ENCODE measurements at regions not wholly inside any gene's neighbourhood (a gene's known extent, or its start where the extent isn't known, plus 50 kb on each side); places are given as distances from the start of the nearest gene placed in this dataset.
"Not testable (repeated sequence)": the region's sequence is repeated elsewhere in the genome, so short reads cannot be mapped to it uniquely, and the experiment has no call there.

DNA sequence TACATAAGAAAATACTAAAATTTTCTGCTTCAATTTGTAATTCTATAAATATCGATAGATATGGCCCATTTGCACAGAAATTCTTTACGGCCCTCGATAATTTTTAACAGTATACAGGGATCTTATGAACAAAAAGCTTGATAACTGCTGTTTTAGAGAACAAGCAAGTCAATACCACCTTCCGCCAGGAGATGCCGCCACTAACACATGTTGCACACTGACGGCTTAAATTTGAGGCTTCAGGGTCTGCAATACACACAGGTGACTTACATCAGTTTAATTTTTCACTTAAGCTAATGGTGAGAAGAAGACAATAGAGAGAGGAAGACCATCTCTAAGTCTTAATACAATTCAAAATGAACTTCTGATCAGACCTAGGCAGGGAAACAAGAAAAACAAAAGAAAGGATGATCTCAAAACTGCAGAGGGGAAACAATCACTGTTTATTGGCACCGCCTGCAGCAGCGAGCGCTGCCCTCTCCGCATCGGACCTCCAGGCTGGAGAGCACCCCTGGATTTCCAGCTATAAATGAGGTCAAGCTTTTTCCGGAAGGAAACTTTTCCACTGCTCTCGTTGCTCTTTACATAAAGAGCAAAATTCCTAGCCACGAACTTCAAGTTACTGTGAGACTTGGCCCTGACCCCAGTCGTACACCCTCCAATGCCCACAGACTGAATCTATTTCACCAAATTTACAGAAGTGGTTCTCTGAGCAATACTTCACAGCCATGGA is 53.9 kb downstream of the OTOR start:
- DNase-seq (ENCODE audit: low spot score), result peak; percentile 49

DNA sequence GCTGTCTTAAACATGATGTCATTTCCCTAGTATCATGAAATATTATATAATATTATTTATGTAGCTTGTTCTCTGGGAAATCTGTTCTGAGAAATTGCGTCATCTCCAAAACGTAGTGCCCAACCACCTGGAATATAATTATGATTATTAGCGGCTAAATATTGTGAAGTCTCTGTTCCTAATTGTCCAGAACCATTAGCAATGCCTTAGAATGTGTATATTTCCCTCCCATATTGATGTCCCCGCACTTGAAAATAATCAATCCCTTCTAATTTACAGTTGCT is 54.4 kb downstream of the OTOR start:
- no peak for DNase-seq (ENCODE audit: low spot score)

DNA sequence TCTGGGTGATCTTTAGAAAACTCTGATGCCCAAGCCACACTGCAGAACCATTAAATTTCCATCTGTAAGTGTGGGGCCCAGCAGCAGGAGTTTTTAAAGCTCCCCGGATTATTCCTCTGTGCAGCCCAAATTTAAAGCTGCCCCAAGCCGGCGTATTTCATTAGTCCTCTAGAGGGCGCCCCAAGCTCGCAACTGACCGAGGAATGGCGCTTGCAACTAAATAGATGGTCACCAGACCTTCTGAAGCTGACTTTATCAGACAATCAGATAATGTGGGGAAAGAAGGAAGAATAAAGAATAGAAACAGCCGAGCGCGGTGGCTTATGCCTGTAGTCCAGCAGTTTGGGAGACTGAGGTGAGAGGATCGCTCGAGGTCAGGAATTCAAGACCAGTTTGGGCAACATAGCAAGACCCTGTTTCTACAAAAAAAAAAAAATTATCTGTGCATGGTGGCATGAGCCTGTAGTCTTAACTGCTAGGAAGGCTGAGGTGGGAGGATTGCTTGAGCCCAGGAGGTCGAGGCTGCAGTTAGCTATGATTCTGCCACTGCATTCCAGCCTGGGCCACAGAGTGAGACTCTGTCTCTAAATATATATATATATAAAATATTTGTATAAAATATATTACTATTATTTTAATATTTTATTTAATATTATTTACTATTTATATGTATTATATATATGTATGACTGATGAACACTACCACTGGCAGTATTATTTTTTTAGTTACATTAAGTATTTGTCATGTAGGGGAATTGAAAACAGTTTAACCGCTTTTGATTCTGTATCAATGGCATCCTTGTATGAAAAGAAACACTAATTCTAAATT is 56.0 kb downstream of the OTOR start:
- peak; percentile 46 for DNase-seq (ENCODE audit: low spot score)

DNA sequence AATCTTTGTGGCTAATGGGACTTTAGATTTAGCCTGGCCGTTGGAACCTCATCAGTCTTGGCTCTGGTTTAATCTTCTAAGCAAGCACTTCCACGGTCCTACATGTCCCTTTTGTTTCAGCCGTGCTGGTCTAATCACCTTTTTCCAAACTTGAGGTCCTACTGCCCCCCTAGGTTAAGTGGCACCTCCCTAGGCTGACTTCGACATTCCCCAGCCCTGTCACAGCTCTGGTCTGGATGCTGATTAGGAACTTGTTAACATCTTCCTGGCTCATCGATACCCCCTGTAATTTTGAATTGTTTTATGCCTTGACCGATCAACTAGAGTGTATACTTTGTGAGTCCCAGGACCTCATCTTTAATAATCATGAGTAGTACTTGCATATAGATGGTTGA is 56.6 kb downstream of the OTOR start:
- no peak for DNase-seq (ENCODE audit: low spot score)

GRCh38 chr20:16806061-16806460 is 57.9 kb downstream of the OTOR start:
- no peak for DNase-seq (ENCODE audit: low spot score)

DNA sequence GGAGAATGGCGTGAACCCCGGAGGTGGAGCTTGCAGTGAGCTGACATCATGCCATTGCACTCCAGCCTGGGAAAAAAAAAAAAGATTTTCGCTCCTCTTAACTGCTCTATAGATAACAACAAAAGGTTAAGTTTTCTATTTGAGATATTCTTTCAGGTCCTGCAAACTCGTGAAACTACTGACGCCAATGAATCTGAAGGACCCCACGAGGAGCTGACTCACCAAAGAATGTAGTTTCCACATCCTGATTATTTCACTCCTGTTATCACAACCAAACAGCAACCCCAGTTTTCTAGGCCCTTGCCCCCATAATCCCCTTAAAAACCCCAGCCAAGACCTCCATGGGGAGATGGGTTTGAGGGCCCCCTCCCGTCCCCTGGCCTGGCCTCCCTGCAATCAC is 58.7 kb downstream of the OTOR start:
- no peak for DNase-seq (ENCODE audit: low spot score)

DNA sequence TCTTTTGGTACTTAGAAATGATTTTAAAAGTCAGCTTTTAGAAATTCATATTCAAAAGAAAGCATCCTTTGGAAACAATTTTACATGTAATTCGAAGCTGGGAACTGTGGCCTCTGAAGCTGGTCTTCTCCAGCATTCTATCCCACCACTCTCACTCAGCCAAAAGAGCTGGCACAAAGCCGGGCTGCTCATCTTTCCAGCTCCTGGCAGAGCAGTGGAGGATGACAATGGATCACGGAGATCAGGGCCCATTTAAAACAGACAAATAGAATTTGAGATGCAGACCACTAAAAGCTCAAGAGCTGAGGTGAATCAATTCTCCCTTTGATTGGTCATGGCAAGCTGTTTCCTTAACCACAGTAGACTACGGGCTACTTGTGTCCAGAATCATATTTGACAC is 60.6 kb downstream of the OTOR start:
- no peak for DNase-seq (ENCODE audit: low spot score)

GRCh38 chr20:16810216-16810615 is 62.1 kb downstream of the OTOR start:
- no peak for DNase-seq (ENCODE audit: low spot score)

DNA sequence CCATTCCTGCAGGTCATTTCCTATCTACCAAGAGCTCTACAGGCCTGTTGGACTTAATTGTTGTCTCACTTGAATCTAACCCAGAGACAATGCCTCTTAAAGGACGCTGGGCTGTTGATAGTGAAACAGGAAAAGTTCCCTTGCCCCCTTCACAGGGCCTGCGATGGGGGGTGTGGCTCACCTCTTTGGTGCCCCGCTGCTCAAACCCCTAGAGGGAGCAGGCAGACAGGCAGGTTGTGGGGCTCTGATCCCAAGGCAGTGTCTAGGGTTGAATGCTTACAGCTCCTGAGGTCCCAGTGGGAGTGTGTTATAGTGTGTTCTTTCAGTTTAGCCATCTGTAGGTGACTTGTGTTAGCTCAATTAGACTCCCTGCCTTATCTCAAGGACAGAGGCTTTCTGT is 68.0 kb downstream of the OTOR start:
- no peak for DNase-seq (ENCODE audit: low spot score)

DNA sequence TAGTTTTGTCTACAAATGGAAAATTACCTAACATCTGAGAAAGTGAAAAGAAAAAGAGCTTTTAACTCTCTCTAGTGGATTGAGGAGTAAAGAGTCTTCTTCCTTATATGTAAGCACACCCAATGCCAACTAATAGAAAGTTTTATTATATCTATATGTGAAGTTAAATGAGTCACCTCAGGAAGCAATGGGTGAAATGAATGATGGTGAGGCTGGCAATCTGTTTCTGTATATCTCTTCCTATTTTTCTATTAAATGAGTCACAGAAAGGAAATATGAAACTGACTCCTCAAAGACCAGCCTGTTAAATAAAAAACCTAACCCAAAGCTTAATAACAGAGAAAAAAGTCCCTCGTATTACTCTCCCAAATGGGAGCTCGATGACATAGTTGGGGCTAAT is 71.3 kb downstream of the OTOR start:
- DNase-seq (ENCODE audit: low spot score), result no peak

GRCh38 chr20:16821211-16822089 is 73.3 kb downstream of the OTOR start:
- peak; percentile 43 for DNase-seq (ENCODE audit: low spot score)

DNA sequence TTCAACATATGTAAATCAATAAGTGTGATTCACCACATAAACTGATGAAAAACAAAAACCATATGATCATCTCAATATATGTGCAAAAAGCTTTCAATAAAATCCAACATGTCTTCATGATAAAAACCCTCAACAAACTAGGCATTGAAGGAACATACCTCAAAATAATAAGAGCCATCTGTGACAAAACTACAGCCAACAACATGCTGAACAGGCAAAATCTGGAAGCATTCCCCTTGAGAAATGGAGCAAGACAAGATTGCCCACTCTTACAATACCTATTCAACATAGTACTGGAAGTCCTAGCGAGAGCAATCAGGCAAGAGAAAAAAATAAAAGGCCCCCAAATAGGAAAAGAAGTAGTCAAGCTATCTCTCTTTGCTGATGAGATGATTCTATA is 76.5 kb downstream of the OTOR start:
- no peak for DNase-seq (ENCODE audit: low spot score)

- DNase-seq (ENCODE audit: low spot score), result no peak
These were observed 80.6 kb downstream of the OTOR start for GRCh38 chr20:16828666-16829305.

DNA sequence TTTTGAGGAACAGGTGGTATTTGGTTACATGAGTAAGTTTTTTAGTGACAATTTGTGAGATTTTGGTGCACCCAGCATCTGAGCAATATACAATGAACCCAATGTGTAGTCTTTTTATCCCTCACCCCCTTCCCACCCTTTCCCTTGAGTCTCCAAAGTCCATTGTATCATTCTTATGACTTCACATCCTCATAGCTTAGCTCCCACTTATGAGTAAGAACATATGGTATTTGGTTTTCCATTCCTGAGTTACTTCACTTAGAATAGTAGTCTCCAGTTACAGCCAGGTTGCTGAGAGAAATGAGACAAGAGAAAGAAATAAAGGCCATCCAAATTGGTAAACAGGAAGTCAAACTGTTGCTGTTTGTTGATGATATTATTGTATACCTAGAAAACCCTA is 87.5 kb downstream of the OTOR start:
- not testable (repeated sequence) for DNase-seq (ENCODE audit: low spot score)

- no peak for DNase-seq (ENCODE audit: low spot score)
These were observed 94.4 kb downstream of the OTOR start for GRCh38 chr20:16842486-16843120.

- DNase-seq (ENCODE audit: low spot score), result no peak
These were observed 96.2 kb downstream of the OTOR start for GRCh38 chr20:16844406-16844805.

DNA sequence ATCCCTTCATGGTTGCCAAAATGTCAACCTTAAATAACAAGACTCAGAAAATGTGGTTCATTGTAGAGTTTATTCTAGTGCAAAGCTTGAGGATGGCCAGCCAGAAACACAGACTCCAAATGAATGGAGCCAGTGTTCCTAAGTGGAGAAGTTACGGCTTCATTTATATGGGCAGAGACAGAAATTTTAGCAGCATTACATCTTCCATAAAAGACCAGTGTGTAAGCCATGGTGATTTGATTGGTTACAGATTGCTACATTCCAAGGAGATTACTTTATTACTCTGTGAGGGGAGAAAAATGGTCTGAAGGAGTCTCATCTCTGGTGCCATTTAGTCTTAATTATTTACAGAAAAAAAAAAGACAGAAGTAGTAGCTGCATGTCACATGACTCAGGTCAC is 97.8 kb downstream of the OTOR start:
- DNase-seq (ENCODE audit: low spot score), result no peak

DNA sequence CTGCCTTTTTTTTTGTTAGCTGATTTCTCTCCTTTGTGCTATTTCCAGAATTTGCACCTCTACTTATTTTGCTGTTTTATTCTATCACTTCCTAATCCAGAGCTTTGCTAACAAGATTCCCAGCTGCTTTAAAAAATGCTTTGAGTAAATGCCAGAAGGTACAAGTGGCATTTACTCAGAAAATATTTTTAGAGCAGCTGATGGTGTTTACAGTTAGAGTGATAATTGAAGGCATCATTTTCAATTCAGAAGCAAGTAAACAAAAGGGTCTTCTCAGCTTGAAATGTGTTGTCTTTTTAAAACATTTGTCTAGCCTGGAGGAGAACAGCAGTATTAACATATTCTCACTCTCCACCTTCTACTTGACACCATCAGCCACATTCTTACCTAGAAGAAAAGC is 99.9 kb downstream of the OTOR start:
- DNase-seq (ENCODE audit: low spot score), result no peak

GRCh38 chr20:16848526-16848925 is 100.4 kb downstream of the OTOR start:
- DNase-seq (ENCODE audit: low spot score), result no peak

DNA sequence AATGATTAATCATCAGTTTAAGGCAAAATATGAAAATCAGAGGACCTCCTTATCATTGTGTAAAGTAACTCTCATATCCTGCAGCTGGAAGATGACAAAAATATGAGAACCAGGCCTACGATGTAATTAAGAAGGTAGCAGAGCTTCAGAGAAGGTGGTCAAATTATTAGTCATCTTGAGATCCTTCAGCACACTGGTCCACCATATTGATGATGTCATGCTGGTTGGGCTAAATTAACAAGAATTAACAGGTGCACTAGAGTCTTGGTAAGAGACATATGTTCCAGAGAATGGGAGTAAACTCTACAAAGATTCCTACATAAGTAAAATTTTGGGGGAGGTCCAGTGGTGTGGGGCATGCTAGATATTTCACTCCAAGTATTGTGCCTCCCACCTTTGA is 112.8 kb downstream of the OTOR start:
- DNase-seq (ENCODE audit: low spot score), result no peak

DNA sequence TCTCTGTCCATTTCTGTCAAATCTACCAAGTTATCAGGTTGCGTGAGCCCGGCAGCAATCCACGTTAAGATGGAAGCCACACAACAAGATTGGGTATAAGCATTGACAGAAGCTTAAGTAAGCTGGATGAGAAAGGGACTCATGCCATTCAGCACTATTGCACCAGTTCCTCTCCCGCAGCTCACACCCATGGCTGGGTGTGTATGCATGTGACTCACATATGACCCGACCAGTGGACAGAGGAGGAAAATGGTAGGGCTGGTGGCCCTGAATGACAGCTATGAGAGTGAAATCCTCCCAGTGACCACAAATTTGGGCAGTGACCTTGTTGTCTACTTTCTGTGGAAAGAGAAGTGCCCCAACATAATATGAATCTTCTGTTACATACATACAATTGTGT is 113.5 kb downstream of the OTOR start:
- DNase-seq (ENCODE audit: low spot score), result no peak

DNA sequence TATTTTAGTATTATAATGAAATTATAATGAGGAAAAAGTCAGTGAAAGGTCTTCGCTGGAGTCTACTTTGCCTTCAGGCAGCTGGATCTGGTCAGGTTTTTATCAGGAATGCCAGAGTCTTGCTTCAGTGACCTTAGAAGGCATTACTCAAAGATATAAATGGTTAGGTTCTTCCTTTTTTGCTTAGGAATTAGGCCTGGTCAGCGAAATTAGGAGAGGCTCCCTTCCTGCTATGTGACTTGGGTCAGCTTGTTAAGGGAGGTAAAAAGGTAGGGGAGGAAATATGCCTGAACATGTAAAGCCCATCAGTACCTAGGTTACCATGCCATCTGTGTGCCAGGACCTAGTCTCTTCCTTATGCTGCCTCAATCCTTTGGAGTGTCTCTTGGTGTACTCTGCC is 115.1 kb downstream of the OTOR start:
- DNase-seq (ENCODE audit: low spot score), result no peak
